Lower lobe of right lung (tissue), 2 donors: ENCODE measurements at regions not wholly inside any gene's neighbourhood (a gene's known extent, or its start where the extent isn't known, plus 50 kb on each side); places are given as distances from the start of the nearest gene placed in this dataset.

Experiments
- ATAC-seq, 2 donors: fragments of 200-7000 bp; cut with Tn5 transposase; one replicate each; pipeline ENCODE4 v1.9.1; 2020 to 2022; ENCODE audit warnings: mild to moderate bottlenecking in 2 of 2, moderate library complexity in 2 of 2
- DNase-seq: peaks from one replicate; pipeline ENCODE4 v3.0.0-alpha.2; 2020
- H3K27ac ChIP-seq: fragments of 200-600 bp; one replicate; pipeline ENCODE4 v1.8.0; 2022
- H3K27me3 ChIP-seq: fragments of 200-600 bp; one replicate; pipeline ENCODE4 v1.8.0; 2022; ENCODE audit warnings: low read depth
- H3K36me3 ChIP-seq: fragments of 200-600 bp; one replicate; pipeline ENCODE4 v1.8.0; 2022; ENCODE audit warnings: mild to moderate bottlenecking
- H3K4me1 ChIP-seq: fragments of 200-600 bp; one replicate; pipeline ENCODE4 v1.8.0; 2022
- H3K4me3 ChIP-seq: fragments of 200-600 bp; one replicate; pipeline ENCODE4 v1.8.0; 2022; ENCODE audit warnings: mild to moderate bottlenecking
- H3K9me3 ChIP-seq: fragments of 200-600 bp; one replicate; pipeline ENCODE4 v1.8.0; 2022
- CTCF ChIP-seq: fragments of 200-600 bp; IDR thresholded peaks from one replicate; pipeline ENCODE4 v1.8.0; 2022; ENCODE audit warnings: antibody characterized with exemption, mild to moderate bottlenecking
- intact Hi-C: fragments of 100-400 bp; cut with DNase I; formaldehyde crosslinking; loops from one replicate; pipeline ENCODE4 v1.11.0; 2022
- donor health status: DM: no; HTN: yes; CAD: no; lungs with severe emphysema.

GRCh38 chr9:85137696-85138095 is 468.2 kb downstream of the NTRK2 start:
- no peak for DNase-seq
- Histone ChIP-seq H3K27me3 (no peaks in the 10 kb centered on the region), H3K9me3 (no peaks in the 10 kb centered on the region), H3K4me3 (no peak overlapping the region), H3K4me1 (no peaks in the 10 kb centered on the region), H3K27ac (no peak overlapping the region), H3K36me3 (no peaks in the 10 kb centered on the region)
- intact Hi-C loops, result no loop called here
- TF ChIP-seq CTCF, result no peak
- ATAC-seq, result no peak

GRCh38 chr9:85136987-85137386 is 467.5 kb downstream of the NTRK2 start:
- intact Hi-C loops, result no loop called here
- no peak for DNase-seq
- no peak for TF ChIP-seq CTCF
- no peak overlapping the region for H3K27ac ChIP-seq
- ATAC-seq, result no peak
- no peaks in the 10 kb centered on the region for H3K9me3 ChIP-seq
- no peak overlapping the region for H3K4me3 ChIP-seq
- no peaks in the 10 kb centered on the region for H3K4me1 ChIP-seq
- H3K36me3 ChIP-seq, result no peaks in the 10 kb centered on the region
- no peaks in the 10 kb centered on the region for H3K27me3 ChIP-seq

- H3K27me3 ChIP-seq, result no peaks in the 10 kb centered on the region
- ATAC-seq, result no peak
- H3K27ac ChIP-seq, result no peak overlapping the region
- no peak for TF ChIP-seq CTCF
- no peaks in the 10 kb centered on the region for H3K4me1 ChIP-seq
- no peak overlapping the region for H3K4me3 ChIP-seq
- intact Hi-C loops, result no loop called here
- DNase-seq, result no peak
- no peaks in the 10 kb centered on the region for H3K9me3 ChIP-seq
- no peaks in the 10 kb centered on the region for H3K36me3 ChIP-seq
Observed at GRCh38 chr9:85136507-85136906, 467.0 kb downstream of the NTRK2 start.

GRCh38 chr9:85130764-85131163 is 461.2 kb downstream of the NTRK2 start:
- DNase-seq (no peak), ATAC-seq (no peak)
- H3K27me3 ChIP-seq, result no peaks in the 10 kb centered on the region
- no peaks in the 10 kb centered on the region for H3K9me3 ChIP-seq
- H3K27ac ChIP-seq, result no peak overlapping the region
- TF ChIP-seq CTCF, result no peak
- H3K4me1 ChIP-seq, result no peaks in the 10 kb centered on the region
- no peaks in the 10 kb centered on the region for H3K36me3 ChIP-seq
- intact Hi-C loops, result no loop called here
- no peak overlapping the region for H3K4me3 ChIP-seq

- H3K4me3 ChIP-seq, result no peak overlapping the region
- ATAC-seq (no peak), DNase-seq (no peak)
- no peaks in the 10 kb centered on the region for H3K4me1 ChIP-seq
- no peak for TF ChIP-seq CTCF
- H3K27ac ChIP-seq, result no peak overlapping the region
- H3K27me3 ChIP-seq, result no peaks in the 10 kb centered on the region
- intact Hi-C loops, result no loop called here
- H3K9me3 ChIP-seq, result no peaks in the 10 kb centered on the region
- no peaks in the 10 kb centered on the region for H3K36me3 ChIP-seq
Observed at GRCh38 chr9:85130260-85130659, 460.7 kb downstream of the NTRK2 start.

- ATAC-seq, result no peak
- TF ChIP-seq CTCF, result no peak
- intact Hi-C loops, result no loop called here
Observed at GRCh38 chr9:85129514-85129913, 460.0 kb downstream of the NTRK2 start.

More at GRCh38 chr9:85129514-85129913, 460.0 kb downstream of the NTRK2 start:
- no peaks in the 10 kb centered on the region for H3K27me3 ChIP-seq
- no peaks in the 10 kb centered on the region for H3K4me1 ChIP-seq
- DNase-seq, result no peak
- no peak overlapping the region for H3K27ac ChIP-seq
- no peaks in the 10 kb centered on the region for H3K36me3 ChIP-seq
- no peaks in the 10 kb centered on the region for H3K9me3 ChIP-seq
- no peak overlapping the region for H3K4me3 ChIP-seq
